ACC112 (cell line): ENCODE measurements at regions not wholly inside any gene's neighbourhood (a gene's known extent, or its start where the extent isn't known, plus 50 kb on each side); places are given as distances from the start of the nearest gene placed in this dataset.

Experiments
- H2AFZ ChIP-seq: fragments of 200-600 bp; sonication (generic); one replicate; pipeline ENCODE4 v1.6.0; 2017; ENCODE audit warnings: antibody characterized with exemption, low read length; ENCODE audit not compliant: unreplicated experiment
- H3K27ac ChIP-seq: fragments of 200-600 bp; sonication (generic); 2 replicates; pipeline ENCODE4 v1.5.1; 2014; ENCODE audit warnings: low read depth, mild to moderate bottlenecking, antibody characterized with exemption, low read length, moderate library complexity
- H3K27me3 ChIP-seq: fragments of 200-600 bp; sonication (generic); 2 replicates; pipeline ENCODE4 v1.6.1; 2014; ENCODE audit warnings: mild to moderate bottlenecking, antibody characterized with exemption, low read length, moderate library complexity, mixed read lengths; ENCODE audit not compliant: insufficient read depth
- H3K36me3 ChIP-seq: fragments of 200-600 bp; sonication (generic); 2 replicates; pipeline ENCODE4 v1.6.1; 2016; ENCODE audit warnings: mild to moderate bottlenecking, antibody characterized with exemption, low read length, moderate library complexity, mixed read lengths; ENCODE audit not compliant: insufficient read depth
- H3K4me1 ChIP-seq: fragments of 200-600 bp; sonication (generic); one replicate; pipeline ENCODE4 v1.6.1; 2016; ENCODE audit warnings: low read length, mixed read lengths; ENCODE audit not compliant: insufficient read depth, unreplicated experiment, control insufficient read depth
- H3K4me3 ChIP-seq: fragments of 200-600 bp; sonication (generic); 2 replicates; pipeline ENCODE4 v1.5.1; 2014; ENCODE audit warnings: mild to moderate bottlenecking, low read depth, low read length
- H3K79me2 ChIP-seq: fragments of 200-600 bp; sonication (generic); one replicate; pipeline ENCODE4 v1.6.0; 2016; ENCODE audit warnings: low read length; ENCODE audit not compliant: control insufficient read depth, unreplicated experiment, insufficient read depth

GRCh38 chr3:87045473-87045872, 54.5 kb upstream of the VGLL3 start:
- H3K27ac ChIP-seq: no peak overlapping the region
- no peaks in the 10 kb centered on the region for H3K79me2 ChIP-seq
- no peaks in the 10 kb centered on the region for H3K27me3 ChIP-seq
- no peak overlapping the region for H2AFZ ChIP-seq
- H3K36me3 ChIP-seq: no peaks in the 10 kb centered on the region
- H3K4me1 ChIP-seq: no peaks in the 10 kb centered on the region
- H3K4me3 ChIP-seq: no peak overlapping the region

GRCh38 chr3:87044846-87045245, 53.9 kb upstream of the VGLL3 start:
- Histone ChIP-seq H3K27me3 (no peaks in the 10 kb centered on the region), H3K79me2 (no peaks in the 10 kb centered on the region), H3K4me3 (no peak overlapping the region), H3K36me3 (no peaks in the 10 kb centered on the region), H3K27ac (no peak overlapping the region), H2AFZ (no peak overlapping the region), H3K4me1 (no peaks in the 10 kb centered on the region)

GRCh38 chr3:87044409-87044808, 53.5 kb upstream of the VGLL3 start:
- H2AFZ ChIP-seq: no peak overlapping the region
- no peak overlapping the region for H3K27ac ChIP-seq
- H3K4me3 ChIP-seq: no peak overlapping the region
- no peaks in the 10 kb centered on the region for H3K27me3 ChIP-seq
- no peaks in the 10 kb centered on the region for H3K79me2 ChIP-seq
- no peaks in the 10 kb centered on the region for H3K36me3 ChIP-seq
- H3K4me1 ChIP-seq: no peaks in the 10 kb centered on the region

GRCh38 chr3:87041191-87041590, 50.2 kb upstream of the VGLL3 start:
- Histone ChIP-seq H2AFZ (no peak overlapping the region), H3K27me3 (no peaks in the 10 kb centered on the region), H3K27ac (no peak overlapping the region), H3K4me1 (no peaks in the 10 kb centered on the region), H3K36me3 (no peaks in the 10 kb centered on the region), H3K4me3 (no peak overlapping the region), H3K79me2 (no peaks in the 10 kb centered on the region)
